ENCODE measurements at regions not wholly inside any gene's neighbourhood (a gene's known extent, or its start where the extent isn't known, plus 50 kb on each side); places are given as distances from the start of the nearest gene placed in this dataset.

- CTCF ChIA-PET, result no interaction called here
- Histone ChIP-seq H3K36me3 (ENCODE audit: control insufficient read depth, insufficient read depth, low read length) (no peaks in the 10 kb centered on the region), H3K9me3 (no peaks in the 10 kb centered on the region), H3K27me3 (replicated peaks; ENCODE audit: control insufficient read depth, insufficient read depth, low read length) (no peaks in the 10 kb centered on the region), H3K4me1 (no peaks in the 10 kb centered on the region), H3K4me3 (ENCODE audit: low read depth, low read length) (no peak overlapping the region)
- Mint-ChIP-seq H3K4me1 (ENCODE audit: low read depth, unreplicated experiment) (no peaks in the 10 kb centered on the region), H3K27ac (ENCODE audit: unreplicated experiment) (no peak overlapping the region), H3K9me3 (ENCODE audit: unreplicated experiment) (no peaks in the 10 kb centered on the region), H3K27me3 (ENCODE audit: insufficient read depth, unreplicated experiment) (peaks cover 17% of the 10 kb centered on the region), H3K4me3 (ENCODE audit: unreplicated experiment) (no peak overlapping the region), H3K36me3 (ENCODE audit: insufficient read depth, unreplicated experiment) (no peaks in the 10 kb centered on the region)
- DNase-seq, result no peak
- POLR2A ChIA-PET, result no interaction called here
- intact Hi-C loops (cut with micrococcal nuclease; ENCODE audit: unreplicated experiment), result no loop called here
- no TSS peak for BruUV-seq (replicated peaks)
- no peak for TF ChIP-seq CTCF (IDR thresholded peaks at IDR 0.05; ENCODE audit: insufficient read depth in 1 of 2, low read depth in 1 of 2, low read length in 1 of 2, severe bottlenecking in 1 of 2, unreplicated experiment in 1 of 2)
These were observed 189.9 kb downstream of the HUNK start for GRCh38 chr21:32062591-32063227.

GRCh38 chr21:32061729-32062128, 188.9 kb downstream of the HUNK start:
- no peaks in the 10 kb centered on the region for H3K36me3 Mint-ChIP-seq (ENCODE audit: insufficient read depth, unreplicated experiment)
- no peaks in the 10 kb centered on the region for H3K4me1 ChIP-seq
- no peak overlapping the region for H3K4me3 ChIP-seq (ENCODE audit: low read depth, low read length)
- peaks cover 17% of the 10 kb centered on the region for H3K27me3 Mint-ChIP-seq (ENCODE audit: insufficient read depth, unreplicated experiment)
- intact Hi-C loops (cut with micrococcal nuclease; ENCODE audit: unreplicated experiment), result no loop called here
- CTCF ChIA-PET, result no interaction called here
- no TSS peak for BruUV-seq (replicated peaks)
- H3K4me3 Mint-ChIP-seq (ENCODE audit: unreplicated experiment), result no peak overlapping the region
- no peak for DNase-seq
- TF ChIP-seq CTCF (IDR thresholded peaks at IDR 0.05; ENCODE audit: insufficient read depth in 1 of 2, low read depth in 1 of 2, low read length in 1 of 2, severe bottlenecking in 1 of 2, unreplicated experiment in 1 of 2), result no peak
- no peaks in the 10 kb centered on the region for H3K27me3 ChIP-seq (replicated peaks; ENCODE audit: control insufficient read depth, insufficient read depth, low read length)
- no peaks in the 10 kb centered on the region for H3K9me3 Mint-ChIP-seq (ENCODE audit: unreplicated experiment)
- H3K4me1 Mint-ChIP-seq (ENCODE audit: low read depth, unreplicated experiment), result no peaks in the 10 kb centered on the region
- H3K27ac Mint-ChIP-seq (ENCODE audit: unreplicated experiment), result no peak overlapping the region
- POLR2A ChIA-PET, result no interaction called here
- no peaks in the 10 kb centered on the region for H3K36me3 ChIP-seq (ENCODE audit: control insufficient read depth, insufficient read depth, low read length)
- no peaks in the 10 kb centered on the region for H3K9me3 ChIP-seq

DNA sequence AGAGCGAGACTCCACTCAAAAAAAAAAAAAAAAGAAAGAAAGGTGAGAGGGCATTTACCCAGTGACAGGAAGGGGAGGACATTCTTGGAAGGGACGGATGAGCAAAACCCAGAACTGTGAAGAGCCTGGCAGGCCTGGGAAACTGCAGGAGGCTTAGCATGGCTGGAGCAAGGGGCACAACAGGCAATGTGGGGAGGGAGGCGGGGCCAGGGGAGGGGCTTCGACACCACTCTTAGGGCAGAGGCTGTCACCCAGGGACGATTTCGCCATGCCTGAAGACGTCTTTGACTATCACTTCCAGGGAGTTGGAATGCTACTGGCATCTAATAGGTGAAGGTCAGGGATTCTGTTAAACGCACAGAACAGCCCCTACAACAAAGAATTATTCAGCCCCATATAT, 184.0 kb downstream of the HUNK start:
- intact Hi-C loops (cut with micrococcal nuclease; ENCODE audit: unreplicated experiment), result no loop called here
- DNase-seq, result no peak
- Histone ChIP-seq H3K4me1 (no peaks in the 10 kb centered on the region), H3K27me3 (replicated peaks; ENCODE audit: control insufficient read depth, insufficient read depth, low read length) (no peaks in the 10 kb centered on the region), H3K36me3 (ENCODE audit: control insufficient read depth, insufficient read depth, low read length) (no peaks in the 10 kb centered on the region), H3K4me3 (ENCODE audit: low read depth, low read length) (no peak overlapping the region), H3K9me3 (no peaks in the 10 kb centered on the region)
- Mint-ChIP-seq H3K4me3 (ENCODE audit: unreplicated experiment) (no peak overlapping the region), H3K27me3 (ENCODE audit: insufficient read depth, unreplicated experiment) (peaks cover 11% of the 10 kb centered on the region), H3K4me1 (ENCODE audit: low read depth, unreplicated experiment) (no peaks in the 10 kb centered on the region), H3K36me3 (ENCODE audit: insufficient read depth, unreplicated experiment) (no peaks in the 10 kb centered on the region), H3K27ac (ENCODE audit: unreplicated experiment) (no peak overlapping the region), H3K9me3 (ENCODE audit: unreplicated experiment) (no peaks in the 10 kb centered on the region)
- CTCF ChIA-PET, result no interaction called here
- BruUV-seq (replicated peaks), result no TSS peak
- TF ChIP-seq CTCF (IDR thresholded peaks at IDR 0.05; ENCODE audit: insufficient read depth in 1 of 2, low read depth in 1 of 2, low read length in 1 of 2, severe bottlenecking in 1 of 2, unreplicated experiment in 1 of 2), result no peak
- POLR2A ChIA-PET, result no interaction called here
